HG03457 (cell line): ENCODE measurements at regions not wholly inside any gene's neighbourhood (a gene's known extent, or its start where the extent isn't known, plus 50 kb on each side); places are given as distances from the start of the nearest gene placed in this dataset.
"Not testable (repeated sequence)": the region's sequence is repeated elsewhere in the genome, so short reads cannot be mapped to it uniquely, and the experiment has no call there.

Source experiments
- ATAC-seq: cut with Tn5 transposase; IDR thresholded peaks from one replicate; pipeline ENCODE4 v1.9.1; 2021; ENCODE audit warnings: moderate number of reproducible peaks; ENCODE audit not compliant: unreplicated experiment

DNA sequence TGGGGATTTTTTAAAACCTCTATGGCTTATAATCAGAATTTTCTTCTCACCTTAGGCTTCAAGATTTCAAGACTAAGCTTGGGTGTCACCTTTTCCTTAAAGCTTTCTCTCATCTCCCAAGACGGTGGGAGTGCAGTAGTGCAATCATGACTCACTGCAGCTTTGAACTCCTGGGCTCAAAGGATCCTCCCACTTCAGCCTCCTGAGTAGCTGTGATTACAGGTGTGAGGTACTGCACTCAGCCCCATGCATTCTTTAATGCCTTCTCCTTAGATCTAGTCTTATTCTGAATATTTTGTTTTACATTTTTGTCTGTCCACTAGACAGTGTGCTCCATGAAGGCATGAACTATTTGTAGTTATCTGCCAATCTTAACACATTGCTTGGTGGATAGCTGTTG is 55.7 kb upstream of the FAT3 start:
- no peak for ATAC-seq

DNA sequence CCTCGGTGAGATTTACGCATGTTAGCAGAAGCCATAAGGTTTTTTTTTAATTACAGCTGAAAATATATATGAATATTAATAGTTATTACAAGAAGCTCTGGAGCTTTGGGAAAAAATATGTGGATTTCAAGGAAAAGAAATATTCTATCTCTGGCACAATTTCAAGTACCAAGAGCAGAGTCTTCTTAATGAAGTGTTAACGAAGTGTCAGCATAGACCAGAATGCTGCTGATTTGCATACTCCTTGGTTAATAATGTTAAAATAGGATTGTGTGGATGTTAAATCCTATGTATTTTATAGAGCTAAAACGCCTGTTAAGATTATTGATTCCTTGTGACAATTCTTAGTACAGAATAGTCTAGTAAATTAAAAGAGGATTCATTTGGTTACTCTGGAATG is 57.0 kb upstream of the FAT3 start:
- no peak for ATAC-seq

GRCh38 chr11:92166335-92166734 is 58.3 kb upstream of the FAT3 start:
- ATAC-seq, result no peak

- ATAC-seq, result no peak
These were observed 60.7 kb upstream of the FAT3 start for GRCh38 chr11:92163879-92164278.

- ATAC-seq, result no peak
These were observed 61.8 kb upstream of the FAT3 start for GRCh38 chr11:92162776-92163175.

DNA sequence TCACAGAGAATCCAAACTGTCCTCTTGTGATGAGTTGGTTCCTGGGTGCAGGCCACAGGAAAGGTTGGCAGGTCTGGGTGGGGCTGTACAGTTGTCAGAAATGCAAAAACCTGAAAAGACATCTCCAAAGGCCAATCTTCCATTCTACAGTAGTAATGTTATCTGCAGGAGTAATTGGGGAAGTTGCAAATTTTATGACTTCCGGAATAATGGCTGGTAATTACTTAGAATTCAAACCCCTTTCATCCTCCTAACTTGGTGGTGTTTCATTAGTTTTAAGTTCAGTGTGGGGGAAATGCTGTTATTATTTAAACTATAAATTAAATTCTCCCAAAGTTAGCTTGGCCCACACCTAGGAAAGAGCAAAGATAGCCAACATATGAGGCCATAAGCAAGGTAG is 64.7 kb upstream of the FAT3 start:
- ATAC-seq, result no peak

DNA sequence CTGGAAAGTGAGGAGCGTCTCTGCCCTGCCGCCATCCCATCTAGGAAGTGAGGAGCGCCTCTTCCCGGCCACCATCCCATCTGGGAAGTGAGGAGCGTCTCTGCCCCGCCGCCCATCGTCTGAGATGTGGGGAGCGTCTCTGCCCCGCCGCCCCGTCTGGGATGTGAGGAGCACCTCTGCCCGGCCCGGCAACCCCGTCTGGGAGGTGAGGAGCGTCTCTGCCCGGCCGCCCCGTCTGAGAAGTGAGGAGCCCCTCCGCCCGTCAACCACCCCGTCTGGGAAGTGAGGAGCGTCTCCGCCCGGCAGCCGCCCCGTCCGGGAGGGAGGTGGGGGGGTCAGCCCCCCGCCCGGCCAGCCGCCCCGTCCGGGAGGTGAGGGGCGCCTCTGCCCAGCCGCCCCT is 67.2 kb upstream of the FAT3 start:
- ATAC-seq, result not testable (repeated sequence)

GRCh38 chr11:92154611-92155010 is 70.0 kb upstream of the FAT3 start:
- no peak for ATAC-seq

DNA sequence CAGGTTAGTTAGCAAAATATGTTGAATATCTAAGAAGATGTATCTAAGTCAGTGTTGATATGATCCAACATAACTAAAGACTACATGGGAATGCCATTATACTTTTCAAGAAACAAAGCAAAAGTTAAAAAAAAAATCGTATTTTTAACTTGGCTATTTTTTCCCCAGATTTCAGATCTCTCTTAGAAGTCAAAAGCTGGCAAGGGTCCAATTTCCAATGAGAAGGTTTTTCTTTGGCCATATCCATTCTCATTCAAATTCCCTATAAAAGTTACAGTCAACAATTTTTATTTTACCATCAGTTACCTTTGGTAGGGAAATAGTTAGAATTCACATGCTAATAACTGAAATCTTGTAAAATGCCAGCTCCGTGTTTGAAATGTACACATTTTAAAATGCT is 70.5 kb upstream of the FAT3 start:
- no peak for ATAC-seq

DNA sequence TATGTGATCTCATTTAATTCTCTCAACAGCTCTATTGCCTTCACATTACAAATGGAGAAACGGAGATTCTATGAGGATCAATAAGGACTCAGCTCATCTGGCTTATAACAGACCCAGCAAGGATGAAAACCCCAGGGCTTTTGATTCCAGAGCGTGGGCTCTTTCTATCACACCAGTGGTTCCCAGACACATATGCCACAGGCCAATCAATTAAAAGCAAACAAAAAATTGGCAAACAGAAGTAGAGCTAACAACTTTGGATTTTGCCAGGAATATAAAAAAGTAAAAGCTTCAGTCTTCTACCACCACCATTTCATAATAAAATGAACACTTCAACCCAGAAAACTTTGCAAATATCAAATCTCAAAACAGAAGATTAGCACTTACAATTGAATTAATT is 71.1 kb upstream of the FAT3 start:
- ATAC-seq, result no peak

DNA sequence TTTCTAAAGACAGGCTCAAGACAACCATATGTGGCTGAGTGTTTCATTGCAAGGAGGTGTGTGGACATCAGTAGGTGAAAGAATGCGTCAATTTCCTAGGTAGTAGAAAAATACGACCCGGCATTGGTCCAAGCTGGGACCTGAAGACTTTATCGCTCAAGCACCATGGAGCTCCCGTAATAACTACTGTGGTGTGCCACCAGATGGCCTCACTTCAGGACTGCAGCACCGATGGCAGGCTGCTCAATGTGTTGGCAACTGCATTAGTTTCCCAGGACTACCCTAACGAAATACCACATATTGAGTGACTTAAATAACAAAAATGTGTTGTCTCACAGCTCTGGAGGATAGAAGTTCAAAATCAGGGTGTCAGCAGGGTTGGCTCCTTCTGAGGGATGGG is 72.4 kb upstream of the FAT3 start:
- ATAC-seq, result no peak

GRCh38 chr11:92149996-92150395 is 74.6 kb upstream of the FAT3 start:
- no peak for ATAC-seq

- ATAC-seq, result no peak
These were observed 82.9 kb upstream of the FAT3 start for GRCh38 chr11:92141725-92142124.

DNA sequence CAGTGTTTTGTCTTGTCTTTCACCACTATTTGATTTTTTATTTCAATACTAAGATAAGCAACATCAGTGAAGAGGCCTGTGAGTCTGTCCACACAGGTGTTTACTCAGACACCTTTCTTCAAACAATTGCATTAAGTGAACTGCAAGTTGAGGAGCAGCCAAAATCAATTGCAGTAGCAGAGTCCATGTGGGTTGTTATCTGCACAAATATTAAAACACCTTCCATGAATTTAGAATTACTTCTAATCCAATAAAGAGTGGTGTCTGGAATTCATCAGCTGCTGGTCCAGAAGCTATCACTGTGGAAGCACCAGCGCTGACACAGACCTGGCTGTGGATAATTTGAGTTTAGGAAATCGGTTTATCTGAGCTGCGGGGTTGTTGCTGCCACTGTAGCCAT is 83.5 kb upstream of the FAT3 start:
- no peak for ATAC-seq

GRCh38 chr11:92140021-92140420 is 84.6 kb upstream of the FAT3 start:
- no peak for ATAC-seq

DNA sequence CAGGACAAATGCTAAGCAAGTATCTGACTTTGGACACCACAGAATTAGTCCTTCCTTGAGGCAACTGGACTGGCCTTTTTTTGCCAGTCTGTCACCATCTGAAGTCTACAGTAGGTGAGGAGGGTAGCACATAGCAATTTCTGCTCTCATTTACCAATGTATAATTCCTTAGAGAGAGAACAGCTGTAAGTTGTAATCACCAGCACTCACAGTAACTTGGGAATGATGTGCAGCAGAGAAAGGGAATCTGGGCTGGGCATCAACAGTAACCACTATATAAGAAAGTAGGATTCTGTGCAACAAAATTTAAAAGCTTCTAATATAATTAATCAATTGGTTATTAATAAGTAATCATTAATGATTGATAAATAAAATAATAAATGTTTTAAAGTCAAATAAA is 86.3 kb upstream of the FAT3 start:
- ATAC-seq, result no peak

DNA sequence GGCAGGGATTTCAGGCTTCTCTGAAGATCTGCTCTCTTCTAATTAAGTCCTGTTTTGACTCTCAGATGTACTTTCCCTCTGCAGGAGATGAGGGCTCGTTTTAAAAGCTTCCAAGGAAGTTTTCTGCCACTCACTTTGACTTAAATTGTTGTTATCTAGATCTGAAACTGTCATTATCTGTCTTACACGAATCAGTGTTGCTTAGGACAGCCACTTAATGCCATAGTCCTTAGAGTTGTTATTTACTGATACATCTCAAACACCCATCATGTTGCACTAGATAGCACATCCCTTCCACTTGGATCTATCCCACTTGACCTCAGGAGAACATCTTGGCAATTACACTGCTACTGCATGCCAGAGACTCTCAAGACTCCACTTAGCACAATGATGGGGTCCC is 86.9 kb upstream of the FAT3 start:
- ATAC-seq, result no peak

- ATAC-seq, result no peak
These were observed 87.8 kb upstream of the FAT3 start for GRCh38 chr11:92136797-92137196.

DNA sequence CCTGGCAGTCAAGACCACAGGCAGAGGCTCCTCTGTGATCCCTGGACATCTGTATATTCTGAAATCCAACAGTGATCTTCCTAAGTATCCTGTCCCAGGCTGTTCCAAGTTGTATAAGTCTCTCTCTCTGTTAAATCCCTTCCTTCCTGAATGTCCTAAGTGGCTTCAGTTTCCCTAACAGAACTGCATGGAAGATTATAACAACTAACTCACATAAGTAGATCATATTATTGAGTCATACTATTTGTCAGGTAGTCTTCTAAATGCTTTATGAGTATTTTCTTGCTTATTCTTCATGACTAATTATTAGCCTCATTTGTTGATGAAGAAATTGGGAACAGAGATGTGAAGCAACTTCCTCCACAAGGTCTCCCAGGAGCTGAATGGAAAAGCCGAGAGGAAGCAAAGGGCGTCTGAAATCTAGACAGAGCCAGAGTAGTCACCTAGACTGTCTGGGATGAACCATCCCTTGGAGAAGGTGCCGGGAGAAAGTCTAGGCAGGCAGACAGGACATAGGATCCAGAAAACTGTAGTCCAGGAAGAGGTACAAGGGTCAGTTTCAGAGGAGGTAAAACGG is 93.2 kb upstream of the FAT3 start:
- no peak for ATAC-seq

DNA sequence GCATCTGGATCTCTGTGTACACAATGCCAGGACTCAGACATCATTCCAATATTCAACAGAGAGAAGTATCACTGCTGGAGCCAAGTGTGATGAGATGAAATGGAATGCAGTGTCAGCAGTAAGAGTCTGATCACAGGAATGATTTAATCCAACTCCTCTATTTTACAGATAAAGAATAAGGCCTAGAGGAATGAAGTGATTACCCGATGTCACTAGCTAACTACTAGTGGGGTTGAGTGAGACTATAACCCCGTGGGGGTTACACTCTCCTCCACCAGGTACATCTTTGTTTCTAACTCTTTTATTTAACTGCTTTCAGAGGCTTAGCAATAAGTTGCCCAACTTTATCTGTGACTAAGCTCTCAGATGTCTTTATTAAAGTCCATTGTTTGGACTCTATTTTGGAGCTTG is 94.2 kb upstream of the FAT3 start:
- no peak for ATAC-seq

DNA sequence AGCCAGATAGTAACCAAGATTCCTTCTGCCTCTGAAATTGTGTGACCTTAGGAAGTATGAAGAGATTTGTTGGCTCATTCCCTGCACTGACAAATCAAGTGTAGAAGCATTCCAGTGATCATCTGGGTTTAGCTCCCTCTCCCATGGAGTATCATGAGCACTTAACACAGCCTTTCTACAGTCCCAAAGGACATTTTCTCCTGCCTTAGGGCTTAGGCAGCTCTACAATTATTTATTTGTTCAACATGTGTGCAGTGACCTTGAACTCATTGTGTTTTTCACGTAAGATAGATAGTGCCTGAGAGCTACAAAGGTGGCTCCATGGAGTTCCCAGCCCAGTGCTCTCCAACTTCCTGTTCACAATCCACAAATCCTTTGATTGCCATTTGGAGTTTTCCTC is 94.8 kb upstream of the FAT3 start:
- ATAC-seq, result no peak

DNA sequence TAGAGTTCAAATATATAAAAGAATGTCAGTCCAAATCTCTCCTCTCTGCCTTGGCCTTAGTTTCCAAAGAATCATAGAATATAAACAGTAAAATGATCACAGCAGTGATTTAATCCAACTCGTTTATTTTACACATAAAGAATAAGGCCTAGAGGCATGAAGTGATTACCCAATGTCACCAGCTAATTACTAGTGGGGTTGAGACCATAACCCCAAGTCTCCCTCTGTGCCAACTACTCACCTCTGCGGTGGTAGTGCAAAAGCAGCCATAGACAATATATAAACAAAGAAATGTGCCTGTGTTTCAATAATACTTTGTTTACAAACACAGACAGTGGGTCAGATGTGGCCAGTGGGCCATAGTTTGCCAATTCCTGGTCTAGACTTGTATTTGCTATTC is 96.6 kb upstream of the FAT3 start:
- no peak for ATAC-seq

GRCh38 chr11:92125321-92125720 is 99.3 kb upstream of the FAT3 start:
- ATAC-seq, result no peak

GRCh38 chr11:92123540-92123939 is 101.1 kb upstream of the FAT3 start:
- ATAC-seq, result no peak
